ENCODE measurements at regions not wholly inside any gene's neighbourhood (a gene's known extent, or its start where the extent isn't known, plus 50 kb on each side); places are given as distances from the start of the nearest gene placed in this dataset.

DNA sequence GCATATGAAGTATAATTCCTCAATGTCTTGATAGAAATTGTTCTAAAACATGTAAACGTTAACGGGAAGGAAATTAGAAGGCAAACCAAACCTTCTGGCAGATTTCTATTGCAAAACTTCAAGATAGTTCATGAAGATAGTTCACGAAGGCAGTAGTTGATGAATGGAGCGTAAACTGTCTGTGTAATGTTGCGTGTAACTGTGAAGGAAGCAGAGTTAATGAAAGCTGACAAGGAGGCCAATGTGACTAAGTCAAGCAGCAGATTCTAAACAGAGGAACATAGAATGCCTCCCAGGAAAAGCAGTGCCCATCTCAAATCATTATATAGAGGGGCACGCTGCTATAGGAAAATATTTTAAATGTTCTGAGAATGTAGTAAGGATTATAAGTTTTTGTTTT is 659.7 kb upstream of the IGFBP3 start:
- no peak for TF ChIP-seq CTCF (IDR thresholded peaks at IDR 0.05; ENCODE audit: borderline replicate concordance, extremely low read depth, insufficient read depth)
- no peak overlapping the region for H3K4me3 ChIP-seq (ENCODE audit: low read length in 3 of 3)
- H3K27me3 ChIP-seq (ENCODE audit: control insufficient read depth, insufficient read depth, low read length), result no peaks in the 10 kb centered on the region
- intact Hi-C loops (cut with DNase I), result no loop called here
- H3K9ac ChIP-seq (ENCODE audit: low read length in 3 of 3), result no peak overlapping the region
- FAIRE-seq (no peak), DNase-seq (no peak)
- H3K9me3 ChIP-seq (ENCODE audit: control insufficient read depth in 2 of 3, insufficient read depth in 1 of 3, low read length in 3 of 3), result no peaks in the 10 kb centered on the region
- no peak overlapping the region for H3K27ac ChIP-seq (ENCODE audit: low read depth in 2 of 2, low read length in 2 of 2)
- H3K36me3 ChIP-seq (ENCODE audit: control insufficient read depth in 2 of 3, insufficient read depth in 3 of 3, low read length in 3 of 3), result no peaks in the 10 kb centered on the region
- no peaks in the 10 kb centered on the region for H3K4me1 ChIP-seq (ENCODE audit: control insufficient read depth in 2 of 3, insufficient read depth in 2 of 3, low read depth in 1 of 3, low read length in 3 of 3)

DNA sequence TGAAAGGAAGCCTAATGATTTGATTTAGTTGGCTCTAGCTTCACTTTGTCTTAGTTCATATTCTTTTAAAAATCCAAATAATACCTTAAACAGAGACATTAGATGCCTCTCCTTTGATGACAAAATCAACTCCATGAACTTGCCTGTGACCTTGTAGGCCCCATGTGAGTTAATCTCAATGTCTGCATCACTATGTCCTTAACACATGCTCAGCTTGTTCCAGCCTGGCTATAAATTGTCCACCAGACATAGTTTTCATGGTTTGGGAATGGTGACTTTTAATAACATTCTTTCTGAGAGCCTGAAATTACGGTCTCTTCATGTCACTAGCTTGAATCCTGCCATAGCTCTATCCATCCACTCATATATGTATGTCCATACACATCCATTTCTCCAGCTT is 656.3 kb upstream of the IGFBP3 start:
- Histone ChIP-seq H3K27ac (ENCODE audit: low read depth in 2 of 2, low read length in 2 of 2) (no peak overlapping the region), H3K27me3 (ENCODE audit: control insufficient read depth, insufficient read depth, low read length) (no peaks in the 10 kb centered on the region), H3K9ac (ENCODE audit: low read length in 3 of 3) (no peak overlapping the region), H3K4me3 (ENCODE audit: low read length in 3 of 3) (no peak overlapping the region), H3K36me3 (ENCODE audit: control insufficient read depth in 2 of 3, insufficient read depth in 3 of 3, low read length in 3 of 3) (no peaks in the 10 kb centered on the region), H3K9me3 (ENCODE audit: control insufficient read depth in 2 of 3, insufficient read depth in 1 of 3, low read length in 3 of 3) (no peaks in the 10 kb centered on the region), H3K4me1 (ENCODE audit: control insufficient read depth in 2 of 3, insufficient read depth in 2 of 3, low read depth in 1 of 3, low read length in 3 of 3) (no peaks in the 10 kb centered on the region)
- no peak for DNase-seq
- intact Hi-C loops (cut with DNase I), result no loop called here
- no peak for FAIRE-seq
- no peak for TF ChIP-seq CTCF (IDR thresholded peaks at IDR 0.05; ENCODE audit: borderline replicate concordance, extremely low read depth, insufficient read depth)

GRCh38 chr7:46576950-46577349 is 655.9 kb upstream of the IGFBP3 start:
- no peak overlapping the region for H3K27ac ChIP-seq (ENCODE audit: low read depth in 2 of 2, low read length in 2 of 2)
- H3K4me3 ChIP-seq (ENCODE audit: low read length in 3 of 3), result no peak overlapping the region
- intact Hi-C loops (cut with DNase I), result no loop called here
- no peaks in the 10 kb centered on the region for H3K36me3 ChIP-seq (ENCODE audit: control insufficient read depth in 2 of 3, insufficient read depth in 3 of 3, low read length in 3 of 3)
- FAIRE-seq (no peak), DNase-seq (no peak)
- no peaks in the 10 kb centered on the region for H3K4me1 ChIP-seq (ENCODE audit: control insufficient read depth in 2 of 3, insufficient read depth in 2 of 3, low read depth in 1 of 3, low read length in 3 of 3)
- H3K9me3 ChIP-seq (ENCODE audit: control insufficient read depth in 2 of 3, insufficient read depth in 1 of 3, low read length in 3 of 3), result no peaks in the 10 kb centered on the region
- TF ChIP-seq CTCF (IDR thresholded peaks at IDR 0.05; ENCODE audit: borderline replicate concordance, extremely low read depth, insufficient read depth), result no peak
- H3K27me3 ChIP-seq (ENCODE audit: control insufficient read depth, insufficient read depth, low read length), result no peaks in the 10 kb centered on the region
- no peak overlapping the region for H3K9ac ChIP-seq (ENCODE audit: low read length in 3 of 3)

- Histone ChIP-seq H3K4me1 (ENCODE audit: control insufficient read depth in 2 of 3, insufficient read depth in 2 of 3, low read depth in 1 of 3, low read length in 3 of 3) (peaks cover 0 to 5% (median 0%) of the 10 kb centered on the region in 3 donors), H3K36me3 (ENCODE audit: control insufficient read depth in 2 of 3, insufficient read depth in 3 of 3, low read length in 3 of 3) (no peaks in the 10 kb centered on the region), H3K27me3 (ENCODE audit: control insufficient read depth, insufficient read depth, low read length) (no peaks in the 10 kb centered on the region), H3K4me3 (ENCODE audit: low read length in 3 of 3) (no peak overlapping the region), H3K27ac (ENCODE audit: low read depth in 2 of 2, low read length in 2 of 2) (no peak overlapping the region), H3K9ac (ENCODE audit: low read length in 3 of 3) (no peak overlapping the region), H3K9me3 (ENCODE audit: control insufficient read depth in 2 of 3, insufficient read depth in 1 of 3, low read length in 3 of 3) (no peaks in the 10 kb centered on the region)
- DNase-seq (no peak), FAIRE-seq (no peak)
- TF ChIP-seq CTCF (IDR thresholded peaks at IDR 0.05; ENCODE audit: borderline replicate concordance, extremely low read depth, insufficient read depth), result no peak
- intact Hi-C loops (cut with DNase I), result no loop called here
Observed at GRCh38 chr7:46572691-46573090, 651.6 kb upstream of the IGFBP3 start.
